HCT116 (cell line): ENCODE measurements at regions not wholly inside any gene's neighbourhood (a gene's known extent, or its start where the extent isn't known, plus 50 kb on each side); places are given as distances from the start of the nearest gene placed in this dataset.

Experiments
- ATAC-seq: fragments of 200-7000 bp; cut with Tn5 transposase; 2 replicates; pipeline ENCODE4 v1.9.1; 2020; ENCODE audit warnings: mild to moderate bottlenecking, moderate library complexity
- BruUV-seq: library from RNA; stranded (reverse); fragments of 400-500 nt; replicated peaks from 2 replicates; lab custom pipeline; 2021; lab: Mats Ljungman, UMichigan
- CTCF ChIA-PET: fragments of 300-600 bp; sonication (Branson Sonifier 250); formaldehyde crosslinking; loops from one replicate; lab custom pipeline; 2021; ENCODE audit warnings: antibody characterized with exemption; lab: Charles Lee
- POLR2A ChIA-PET: fragments of 300-600, 350-600 bp; sonication (Branson Sonifier 250); formaldehyde crosslinking; loops from one replicate; lab custom pipeline; 2021; ENCODE audit warnings: antibody characterized with exemption; lab: Charles Lee
- RAD21 ChIA-PET, 2 experiments: fragments of 300-600 bp; sonication (Branson Sonifier 250); formaldehyde crosslinking; loops; one replicate each; lab custom pipeline; 2023; ENCODE audit warnings: low total read pairs in 2 of 2; ENCODE audit not compliant: uncharacterized antibody in 2 of 2, unreplicated experiment in 2 of 2, low non-redundant PET in 1 of 2; lab: Charles Lee
- DNase-seq: peaks from one replicate; pipeline ENCODE4 v3.0.0-alpha.2; 2010; ENCODE audit warnings: low read depth, low spot score
- H2AFZ ChIP-seq: fragments of 200-600 bp; shearing (Covaris generic), sonication (generic); 2 replicates; pipeline ENCODE4 v1.6.1; 2017; ENCODE audit warnings: low read depth, mixed run types, mixed read lengths, antibody characterized with exemption, low read length; ENCODE audit not compliant: poor library complexity, severe bottlenecking
- H3K27ac ChIP-seq: 2 replicates; pipeline ENCODE4 v1.5.1; 2012; ENCODE audit warnings: low read depth, low read length
- H3K27me3 ChIP-seq: fragments of 200-600 bp; sonication (generic); 2 replicates; pipeline ENCODE4 v1.6.1; 2016; ENCODE audit warnings: mixed run types, low read length, mixed read lengths; ENCODE audit not compliant: insufficient read depth
- H3K36me3 ChIP-seq, 2 experiments: fragments of 200-500 bp in 1 of 2; fragments of 200-600 bp in 1 of 2; sonication (Bioruptor generic) in 1 of 2; sonication (generic) in 1 of 2; 2 replicates each; pipeline versions ENCODE4 v1.5.1 to v1.6.1; 2014 to 2016; ENCODE audit warnings: low read length in 2 of 2, inconsistent platforms in 1 of 2, mixed read lengths in 1 of 2, mixed run types in 1 of 2; ENCODE audit not compliant: insufficient read depth in 2 of 2, control insufficient read depth in 1 of 2
- H3K4me1 ChIP-seq, 2 experiments: fragments of 200-600 bp in 1 of 2; sonication (generic) in 1 of 2; 2 replicates each; pipeline versions ENCODE4 v1.5.1 to v1.6.1; 2012 to 2017; ENCODE audit warnings: low read length in 2 of 2, inconsistent platforms in 1 of 2, mild to moderate bottlenecking in 1 of 2, mixed read lengths in 1 of 2, mixed run types in 1 of 2, moderate library complexity in 1 of 2; ENCODE audit not compliant: insufficient read depth in 2 of 2, control insufficient read depth in 1 of 2
- H3K4me2 ChIP-seq: fragments of 200-600 bp; sonication (generic); 2 replicates; pipeline ENCODE4 v1.6.1; 2017; ENCODE audit warnings: mixed run types, low read length, mixed read lengths
- H3K4me3 ChIP-seq, 2 experiments: fragments of 200-600 bp in 1 of 2; sonication (generic) in 1 of 2; replicated peaks in 1 of 2; 2 replicates each; pipeline ENCODE4 v1.5.1; 2011 to 2016; ENCODE audit warnings: low read length in 2 of 2, control low read depth in 1 of 2, low read depth in 1 of 2, mild to moderate bottlenecking in 1 of 2, mixed read lengths in 1 of 2, mixed run types in 1 of 2
- H3K79me2 ChIP-seq: fragments of 200-600 bp; sonication (generic); 2 replicates; pipeline ENCODE4 v1.6.1; 2017; ENCODE audit warnings: mild to moderate bottlenecking, mixed run types, low read length, moderate library complexity, mixed read lengths; ENCODE audit not compliant: insufficient read depth
- H3K9ac ChIP-seq: fragments of 200-600 bp; sonication (generic); 2 replicates; pipeline ENCODE4 v1.6.1; 2016; ENCODE audit warnings: low read length, mixed read lengths
- H3K9me2 ChIP-seq: fragments of 200-600 bp; sonication (generic), shearing (Covaris generic); 2 replicates; pipeline ENCODE4 v1.6.1; 2017; ENCODE audit warnings: mixed run types, mild to moderate bottlenecking, moderate library complexity; ENCODE audit not compliant: insufficient read depth
- H3K9me3 ChIP-seq, 2 experiments: fragments of 200-500 bp in 1 of 2; fragments of 200-600 bp in 1 of 2; sonication (Bioruptor generic) in 1 of 2; sonication (generic) in 1 of 2; 2 replicates each; pipeline ENCODE4 v1.6.1; 2014 to 2017; ENCODE audit warnings: low read length in 2 of 2, mixed read lengths in 2 of 2, inconsistent platforms in 1 of 2, low read depth in 1 of 2, mild to moderate bottlenecking in 1 of 2, mixed run types in 1 of 2, moderate library complexity in 1 of 2; ENCODE audit not compliant: control insufficient read depth in 1 of 2, insufficient read depth in 1 of 2
- H4K20me1 ChIP-seq: fragments of 200-600 bp; sonication (generic), shearing (Covaris generic); 2 replicates; pipeline ENCODE4 v1.6.1; 2017; ENCODE audit warnings: mixed run types, mild to moderate bottlenecking, moderate library complexity; ENCODE audit not compliant: insufficient read depth
- ATF3 ChIP-seq: IDR thresholded peaks from 2 replicates; pipeline ENCODE4 v1.6.1; 2012
- CBX3 ChIP-seq: IDR thresholded peaks from 2 replicates; pipeline ENCODE4 v1.6.1; 2012; ENCODE audit warnings: low read depth
- CEBPB ChIP-seq: IDR thresholded peaks from 2 replicates; pipeline ENCODE4 v1.6.1; 2012; ENCODE audit warnings: low read depth
- CTCF ChIP-seq, 3 experiments: fragments of 200-600 bp in 1 of 3; sonication (generic) in 1 of 3; IDR thresholded peaks in 2 of 3; conservative IDR thresholded peaks in 1 of 3; 2 replicates each; pipeline ENCODE4 v1.5.1; 2012 to 2017; ENCODE audit warnings: low read depth in 2 of 3, low read length in 2 of 3, antibody characterized with exemption in 1 of 3, borderline replicate concordance in 1 of 3, control low read depth in 1 of 3, mild to moderate bottlenecking in 1 of 3, mixed read lengths in 1 of 3, mixed run types in 1 of 3, moderate library complexity in 1 of 3; ENCODE audit not compliant: insufficient read depth in 1 of 3
- EGR1 ChIP-seq: IDR thresholded peaks from 2 replicates; pipeline ENCODE4 v1.6.1; 2012; ENCODE audit warnings: low read depth
- ELF1 ChIP-seq: IDR thresholded peaks from 2 replicates; pipeline ENCODE4 v1.6.1; 2012; ENCODE audit warnings: low read depth, borderline replicate concordance
- EZH2 ChIP-seq: fragments of 200-600 bp; sonication (generic); IDR thresholded peaks from 2 replicates; pipeline ENCODE4 v1.6.1; 2017; ENCODE audit warnings: antibody characterized with exemption, mixed run types
- EZH2phosphoT487 ChIP-seq: fragments of 200-600 bp; IDR thresholded peaks from 2 replicates; pipeline ENCODE4 v1.6.1; 2018; ENCODE audit warnings: antibody characterized with exemption, borderline replicate concordance
- JUND ChIP-seq: IDR thresholded peaks from 2 replicates; pipeline ENCODE4 v1.6.1; 2012
- MAX ChIP-seq: IDR thresholded peaks from 2 replicates; pipeline ENCODE4 v1.6.1; 2012
- POLR2A ChIP-seq: IDR thresholded peaks from 2 replicates; pipeline ENCODE4 v1.7.0; 2011; ENCODE audit warnings: borderline replicate concordance; ENCODE audit not compliant: insufficient read depth, insufficient read length; ENCODE audit errors: extremely low read depth
- POLR2AphosphoS5 ChIP-seq: IDR thresholded peaks from 2 replicates; pipeline ENCODE4 v1.6.1; 2011; ENCODE audit warnings: mild to moderate bottlenecking, low read depth, low read length, moderate library complexity
- RAD21 ChIP-seq: IDR thresholded peaks from 2 replicates; pipeline ENCODE4 v1.6.1; 2012; ENCODE audit warnings: low read depth, mild to moderate bottlenecking
- SIN3A ChIP-seq: IDR thresholded peaks from 2 replicates; pipeline ENCODE4 v1.6.1; 2012; ENCODE audit warnings: low read depth
- SRF ChIP-seq: IDR thresholded peaks from 2 replicates; pipeline ENCODE4 v1.6.1; 2012; ENCODE audit warnings: low read depth
- TCF7L2 ChIP-seq: IDR thresholded peaks from 2 replicates; pipeline ENCODE4 v1.7.0; 2011; ENCODE audit warnings: borderline replicate concordance, inconsistent platforms; ENCODE audit not compliant: insufficient read depth, insufficient read length; ENCODE audit errors: extremely low read depth
- YY1 ChIP-seq: IDR thresholded peaks from 2 replicates; pipeline ENCODE4 v1.6.1; 2011; ENCODE audit warnings: low read length, low read depth, moderate library complexity, mild to moderate bottlenecking; ENCODE audit not compliant: insufficient replicate concordance; ENCODE audit errors: extremely low read depth
- ZBTB33 ChIP-seq: IDR thresholded peaks from 2 replicates; pipeline ENCODE4 v1.6.1; 2011; ENCODE audit warnings: mild to moderate bottlenecking, low read length, moderate library complexity; ENCODE audit not compliant: insufficient replicate concordance; ENCODE audit errors: extremely low read depth
- ZNF274 ChIP-seq: fragments of 200-500 bp; sonication (Bioruptor generic); IDR thresholded peaks from 2 replicates; pipeline ENCODE4 v1.6.1; 2014; ENCODE audit warnings: mild to moderate bottlenecking, low read depth, low read length, inconsistent platforms
- intact Hi-C: fragments of 100-400 bp; cut with micrococcal nuclease; formaldehyde crosslinking; loops from 2 replicates; pipeline ENCODE4 v1.10.0; 2022

- TF ChIP-seq YY1 (no peak), SIN3A (no peak), TCF7L2 (no peak), JUND (no peak), POLR2AphosphoS5 (no peak), CTCF (IDR thresholded peaks at IDR 0.05 in 2 of 3, conservative IDR thresholded peaks at IDR 0.05 in 1 of 3; ENCODE audit: borderline replicate concordance in 1 of 3, insufficient read depth in 1 of 3, low read depth in 2 of 3, low read length in 2 of 3) (no peak), EZH2 (no peak), SRF (no peak)
These were observed 92.6 kb upstream of the TRPC3 start (continued) for GRCh38 chr4:122044501-122044900.

- no peaks in the 10 kb centered on the region for H3K36me3 ChIP-seq
- no peak for ATAC-seq
- no peak overlapping the region for H2AFZ ChIP-seq
- intact Hi-C loops: no loop called here
- peaks cover 6 to 26% of the 10 kb centered on the region in 2 experiments; a peak in 3 of 4 replicates for H3K4me1 ChIP-seq
- no peak overlapping the region for H3K9ac ChIP-seq
- no peak overlapping the region for H3K4me2 ChIP-seq
- H3K9me3 ChIP-seq: no peaks in the 10 kb centered on the region
- POLR2A ChIA-PET: no interaction called here
- H4K20me1 ChIP-seq: no peaks in the 10 kb centered on the region
- no peak for DNase-seq
- H3K27ac ChIP-seq: no peak overlapping the region
- RAD21 ChIA-PET: no interaction called here
- BruUV-seq: no TSS peak
- H3K9me2 ChIP-seq: no peaks in the 10 kb centered on the region
- no peaks in the 10 kb centered on the region for H3K79me2 ChIP-seq
- H3K27me3 ChIP-seq: no peaks in the 10 kb centered on the region
- no peak overlapping the region for H3K4me3 ChIP-seq
- CTCF ChIA-PET: no interaction called here
- TF ChIP-seq EGR1 (no peak), EZH2 (no peak), MAX (no peak), ELF1 (no peak), ZNF274 (no peak), CEBPB (no peak), POLR2AphosphoS5 (no peak), YY1 (no peak), TCF7L2 (no peak), ZBTB33 (no peak), SRF (no peak), EZH2phosphoT487 (no peak), ATF3 (no peak), POLR2A (no peak), RAD21 (no peak), CTCF (IDR thresholded peaks at IDR 0.05 in 2 of 3, conservative IDR thresholded peaks at IDR 0.05 in 1 of 3; ENCODE audit: borderline replicate concordance in 1 of 3, insufficient read depth in 1 of 3, low read depth in 2 of 3, low read length in 2 of 3) (no peak), CBX3 (no peak)
These were observed 89.5 kb upstream of the TRPC3 start for GRCh38 chr4:122041312-122041711.
